Stimulated activated CD4-positive, alpha-beta T cell treated with anti-CD3 and anti-CD28 coated beads, Interleukin-15, amount 100 ng/mL, for 48 hours (primary cell): ENCODE measurements at regions not wholly inside any gene's neighbourhood (a gene's known extent, or its start where the extent isn't known, plus 50 kb on each side); places are given as distances from the start of the nearest gene placed in this dataset.

Source experiments
- DNase-seq, 2 donors: peaks; one replicate each; pipeline ENCODE4 v3.0.0-alpha.2; 2020; ENCODE audit warnings: low read depth in 2 of 2

DNA sequence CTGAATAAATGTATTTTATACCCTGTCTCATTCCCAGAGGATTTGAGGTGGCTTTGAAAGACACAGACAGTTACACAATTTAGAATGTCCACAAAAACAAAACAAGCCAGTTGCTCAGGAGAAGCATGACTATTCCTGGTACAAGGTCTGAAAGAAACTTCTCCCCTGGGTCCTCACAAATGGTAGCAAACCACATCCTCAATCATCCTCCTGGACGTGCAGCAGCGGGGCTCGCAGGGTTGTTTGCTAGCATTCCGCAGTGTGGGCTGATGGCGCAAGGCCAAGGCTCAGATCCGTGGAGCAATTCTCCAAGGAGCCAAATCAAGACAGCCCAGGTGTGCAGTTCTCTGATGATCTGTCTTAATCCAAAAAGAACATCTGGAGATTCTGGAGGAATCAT is 210.3 kb downstream of the ACTL7B start:
- no peak for DNase-seq

DNA sequence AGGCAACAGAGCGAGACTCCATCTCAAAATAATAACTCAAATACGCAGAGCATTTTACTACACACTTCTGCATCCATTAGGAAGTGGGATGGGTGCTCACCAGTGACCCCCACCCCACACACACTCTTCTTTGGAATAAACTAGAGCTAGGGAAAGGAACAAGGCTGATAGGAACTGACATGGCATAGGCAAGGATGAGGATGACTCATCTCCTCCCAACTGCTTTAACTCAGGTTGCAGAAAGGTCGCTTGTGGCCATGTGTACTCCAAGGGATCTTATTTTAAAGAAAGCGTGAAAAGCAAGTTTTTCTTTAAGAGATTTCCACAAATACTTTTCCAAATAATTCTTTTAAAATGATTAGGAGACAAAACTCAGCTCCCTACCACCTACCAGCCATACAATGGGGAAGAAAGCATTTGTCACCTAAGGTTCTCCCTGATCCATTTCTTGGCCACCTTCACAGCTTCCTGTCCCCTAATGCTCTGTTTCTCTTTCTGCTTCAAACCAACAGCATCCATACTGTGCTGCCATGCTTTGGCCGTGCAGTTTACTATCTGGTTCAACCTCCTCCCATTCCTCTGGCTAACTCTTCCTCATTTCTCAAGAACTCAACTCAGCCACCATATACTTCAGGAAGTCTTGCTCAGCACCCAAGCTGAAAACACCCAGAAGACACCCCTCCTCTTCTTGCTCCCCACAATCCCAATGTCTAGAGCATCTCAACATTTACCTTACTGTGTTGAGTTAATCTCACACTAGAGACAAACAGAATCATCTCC is 211.9 kb downstream of the ACTL7B start:
- DNase-seq: no peak

DNA sequence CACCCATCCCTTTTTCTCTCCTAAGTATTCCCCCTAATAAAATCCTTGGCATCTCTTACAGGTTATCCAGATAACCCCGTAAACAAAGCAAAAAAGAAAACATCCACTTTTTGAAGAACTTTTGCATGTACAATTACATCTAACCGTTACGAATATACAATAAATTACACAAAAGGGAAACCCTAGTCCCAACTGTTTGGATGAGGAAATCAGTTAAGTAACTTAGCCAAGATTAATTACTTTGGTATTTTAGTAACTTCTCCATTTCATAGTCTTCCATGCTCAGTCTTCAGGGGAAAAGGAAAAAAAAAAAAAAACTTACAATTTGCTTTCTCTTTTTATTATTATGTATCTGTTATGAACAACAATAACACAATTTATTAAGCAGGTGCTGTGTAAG is 212.9 kb downstream of the ACTL7B start:
- DNase-seq: no peak

DNA sequence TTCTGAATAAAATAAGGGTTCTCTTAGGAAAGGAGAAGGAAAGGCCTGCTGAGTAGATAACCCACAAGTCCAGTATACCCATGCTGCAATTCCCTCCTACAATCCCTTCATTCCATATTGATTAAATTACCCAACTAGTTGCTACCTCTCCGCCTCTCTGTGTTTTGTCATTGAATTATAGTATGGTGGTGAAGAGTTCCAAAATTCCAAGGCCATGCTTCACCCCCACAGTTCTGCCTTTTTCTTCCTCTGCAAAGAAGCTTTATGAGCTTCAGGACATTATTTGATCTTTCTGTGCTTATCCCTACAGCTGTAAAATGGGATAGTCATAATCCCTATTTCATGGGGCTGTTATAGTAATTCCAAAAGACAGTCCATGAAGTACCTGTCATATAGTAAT is 215.6 kb downstream of the ACTL7B start:
- DNase-seq: no peak

DNA sequence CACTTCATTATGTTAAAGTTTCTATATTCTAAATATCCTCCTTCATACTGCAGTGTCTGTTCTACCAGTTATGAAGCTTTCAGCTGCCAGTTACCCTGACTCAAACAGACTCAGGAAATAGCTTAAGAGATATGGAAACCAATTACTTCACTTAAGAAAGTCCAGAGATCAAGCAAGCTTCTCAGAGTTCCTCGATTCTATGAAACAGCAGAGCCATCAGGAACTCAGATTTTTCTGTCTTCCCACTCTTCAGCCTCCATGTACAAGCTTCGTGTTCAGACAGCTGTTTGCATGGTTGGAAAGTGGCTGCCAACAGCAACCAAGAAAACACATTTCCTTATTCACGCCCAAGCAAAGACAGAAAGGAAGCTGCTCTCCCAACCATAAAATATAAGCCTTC is 216.1 kb downstream of the ACTL7B start:
- DNase-seq: no peak

DNA sequence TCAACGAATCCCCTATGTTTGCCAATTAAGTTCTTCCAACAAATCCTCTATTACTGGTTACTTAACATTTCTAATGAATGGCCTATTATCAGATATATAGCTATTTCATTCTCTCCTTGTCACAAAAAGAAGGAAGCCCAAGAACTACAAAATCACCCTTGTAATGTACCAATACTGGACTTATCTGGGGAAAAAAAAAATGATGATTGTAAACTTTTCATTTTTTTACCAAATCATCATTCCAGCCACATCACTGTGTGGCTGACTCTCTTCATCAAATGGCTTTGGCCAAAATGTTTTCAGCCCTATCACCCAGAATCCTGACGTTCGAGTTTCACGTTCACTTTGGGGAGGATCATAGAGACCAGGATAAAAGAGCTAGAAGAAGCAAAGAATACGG is 216.7 kb downstream of the ACTL7B start:
- no peak for DNase-seq

DNA sequence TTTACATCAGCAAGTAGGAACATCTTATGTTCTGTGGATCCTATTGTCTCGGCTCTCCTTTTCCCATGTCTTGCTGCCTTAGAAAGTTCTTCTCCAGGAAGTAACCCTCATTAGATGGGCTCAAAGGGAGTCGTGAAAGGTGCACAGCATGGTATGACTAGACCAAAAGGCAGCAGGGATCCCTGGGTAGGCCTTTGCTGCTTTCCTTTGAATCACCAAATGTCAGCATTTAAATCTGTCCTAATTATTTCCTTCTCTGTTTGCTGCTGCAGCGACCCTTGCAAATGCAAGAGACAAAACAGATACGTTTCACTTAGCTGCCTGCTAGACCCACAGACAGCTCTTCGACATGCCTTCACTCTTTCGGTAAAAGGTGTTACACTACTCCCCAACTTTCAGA is 218.4 kb downstream of the ACTL7B start:
- DNase-seq: no peak

DNA sequence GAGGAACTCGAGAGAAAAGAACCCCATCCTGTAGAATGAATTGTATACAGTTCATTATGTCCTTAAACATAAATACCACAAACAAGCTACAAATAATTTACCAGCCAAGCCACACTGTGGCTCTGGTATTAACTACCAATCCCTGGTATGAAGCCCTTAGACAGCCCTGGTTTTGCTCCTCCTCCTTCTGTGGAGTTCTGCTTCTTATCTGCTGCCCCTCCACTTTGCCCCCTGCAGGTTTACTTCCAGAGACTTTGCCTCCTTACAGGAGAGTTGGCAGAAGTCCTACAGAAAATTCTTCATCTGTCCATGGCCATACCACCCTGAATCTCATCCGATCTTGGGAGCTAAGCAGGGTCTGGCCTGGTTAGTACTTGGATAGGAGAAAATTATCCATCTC is 219.8 kb downstream of the ACTL7B start:
- DNase-seq: no peak

DNA sequence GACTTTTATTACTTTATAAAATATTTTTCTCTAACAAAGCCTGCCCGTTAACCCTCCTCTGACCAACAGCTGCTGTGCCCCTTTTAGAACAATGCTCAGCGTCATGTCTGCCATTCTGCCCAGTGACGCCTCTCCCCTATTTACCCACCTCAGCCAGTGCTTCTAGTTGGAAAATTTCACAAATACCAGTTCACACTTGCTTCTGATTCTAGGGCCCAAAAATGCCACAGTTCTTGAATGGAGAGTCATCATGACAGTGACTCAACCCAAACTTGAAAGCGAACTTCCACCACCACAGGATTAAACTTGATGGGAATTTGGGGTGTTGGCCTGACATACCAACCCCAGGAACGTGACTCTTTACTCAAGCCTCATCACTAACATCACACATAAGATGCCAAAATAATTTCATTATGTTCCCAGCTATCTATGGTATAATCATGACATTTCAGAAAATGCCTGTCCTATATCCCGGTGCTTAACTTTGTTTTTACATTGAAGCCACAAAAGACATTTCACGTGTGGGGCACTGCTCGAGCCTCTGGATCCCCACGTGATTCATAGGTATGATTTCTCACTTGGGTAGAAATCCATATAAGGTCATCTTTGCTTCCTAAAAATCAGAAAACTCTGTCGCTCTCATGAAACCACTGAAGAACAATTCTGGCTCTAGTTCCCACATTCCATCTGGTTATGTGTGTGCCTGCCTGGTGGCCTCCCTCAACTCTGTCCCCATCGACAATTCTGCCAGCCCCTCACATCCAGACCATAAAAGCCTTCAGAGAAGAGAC is 220.9 kb downstream of the ACTL7B start:
- no peak for DNase-seq

DNA sequence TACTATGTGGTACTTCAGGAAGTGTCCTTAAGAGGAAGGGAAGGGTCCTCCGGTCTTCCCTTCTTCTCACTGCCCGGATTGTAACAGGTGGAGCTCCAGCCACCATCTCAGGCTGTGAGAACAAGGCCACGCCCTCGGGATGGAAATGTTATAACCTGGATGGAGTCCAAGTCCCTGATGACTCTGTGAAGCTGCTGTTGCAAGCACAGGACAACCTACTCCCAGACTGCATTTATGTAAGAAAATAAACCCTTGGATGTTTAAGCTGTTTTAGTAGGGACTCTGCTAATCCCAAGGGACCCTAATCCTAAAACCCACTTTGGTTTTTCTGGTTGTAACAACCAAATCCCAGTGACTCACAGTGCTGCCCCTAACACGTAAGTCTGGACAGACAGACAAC is 221.6 kb downstream of the ACTL7B start:
- DNase-seq: no peak

DNA sequence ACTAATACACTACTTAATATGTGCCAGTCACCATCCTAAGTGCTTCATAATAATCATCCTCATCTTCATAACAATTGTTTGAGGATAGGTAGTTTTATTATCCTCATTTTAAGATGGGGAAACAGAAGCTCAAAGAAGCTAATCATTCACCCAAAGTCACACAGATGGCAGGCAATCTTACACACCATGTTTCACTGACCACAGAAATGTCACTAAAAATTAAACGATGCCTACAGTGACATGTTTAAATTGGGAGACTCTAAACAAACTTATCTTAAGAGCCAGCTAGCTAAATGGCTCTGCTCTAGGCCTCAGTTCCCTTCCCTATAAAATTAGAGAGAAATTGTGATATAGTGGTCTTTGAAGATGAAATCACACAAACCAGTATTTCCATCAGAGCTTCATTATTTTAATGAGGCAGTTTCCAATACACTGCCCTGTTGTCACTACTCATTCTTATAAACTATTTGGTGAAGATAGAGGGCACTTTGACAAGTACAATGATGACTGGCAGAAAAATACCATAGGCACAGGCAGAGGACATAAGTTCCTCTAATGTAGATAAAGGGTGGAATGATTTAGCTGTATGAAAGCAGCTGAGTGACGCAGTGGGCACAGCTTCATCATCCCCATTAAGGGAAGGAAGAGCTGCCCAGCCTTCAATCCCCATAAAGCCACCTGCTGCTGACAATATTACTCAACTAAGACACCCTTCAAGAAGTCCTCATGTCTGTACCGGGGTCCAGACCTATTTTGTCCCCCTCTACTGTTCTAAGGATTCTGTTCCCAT is 224.1 kb downstream of the ACTL7B start:
- no peak for DNase-seq

DNA sequence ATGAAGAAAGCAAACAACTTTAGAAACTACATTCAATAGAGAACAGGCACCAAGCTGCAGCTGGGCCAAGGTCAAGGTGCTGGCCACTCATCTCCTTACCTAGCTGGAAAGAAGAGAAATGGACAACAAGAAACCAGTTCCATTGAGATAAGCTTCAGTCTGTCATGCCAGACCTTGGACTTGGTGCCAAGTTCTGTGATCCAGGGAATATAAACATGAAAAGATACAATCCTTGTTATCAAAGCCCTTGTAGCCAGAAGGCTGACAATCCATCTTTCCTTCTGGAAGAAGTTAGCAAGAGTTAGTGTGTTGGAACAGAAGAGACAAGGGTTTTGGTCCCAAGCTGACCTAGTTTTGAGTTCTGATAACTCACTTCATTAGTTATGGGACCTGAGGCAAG is 227.5 kb downstream of the ACTL7B start:
- DNase-seq: no peak

DNA sequence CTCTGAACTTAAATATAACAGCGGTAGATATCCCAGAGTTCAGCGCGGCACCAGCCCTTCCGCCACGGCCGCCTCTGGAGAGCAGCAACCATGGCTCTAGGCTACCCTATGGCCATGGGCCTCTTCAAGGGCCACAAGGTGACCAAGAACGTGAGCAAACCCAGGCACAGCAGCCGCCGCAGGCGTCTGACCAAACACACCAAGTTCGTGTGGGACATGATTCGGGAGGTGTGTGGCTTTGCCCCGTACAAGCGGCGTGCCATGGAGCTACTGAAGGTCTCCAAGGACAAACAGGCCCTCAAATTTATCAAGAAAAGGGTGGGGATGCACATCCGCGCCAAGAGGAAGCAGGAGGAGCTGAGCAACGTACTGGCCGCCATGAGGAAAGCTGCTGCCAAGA is 229.0 kb downstream of the ACTL7B start:
- DNase-seq: no peak

DNA sequence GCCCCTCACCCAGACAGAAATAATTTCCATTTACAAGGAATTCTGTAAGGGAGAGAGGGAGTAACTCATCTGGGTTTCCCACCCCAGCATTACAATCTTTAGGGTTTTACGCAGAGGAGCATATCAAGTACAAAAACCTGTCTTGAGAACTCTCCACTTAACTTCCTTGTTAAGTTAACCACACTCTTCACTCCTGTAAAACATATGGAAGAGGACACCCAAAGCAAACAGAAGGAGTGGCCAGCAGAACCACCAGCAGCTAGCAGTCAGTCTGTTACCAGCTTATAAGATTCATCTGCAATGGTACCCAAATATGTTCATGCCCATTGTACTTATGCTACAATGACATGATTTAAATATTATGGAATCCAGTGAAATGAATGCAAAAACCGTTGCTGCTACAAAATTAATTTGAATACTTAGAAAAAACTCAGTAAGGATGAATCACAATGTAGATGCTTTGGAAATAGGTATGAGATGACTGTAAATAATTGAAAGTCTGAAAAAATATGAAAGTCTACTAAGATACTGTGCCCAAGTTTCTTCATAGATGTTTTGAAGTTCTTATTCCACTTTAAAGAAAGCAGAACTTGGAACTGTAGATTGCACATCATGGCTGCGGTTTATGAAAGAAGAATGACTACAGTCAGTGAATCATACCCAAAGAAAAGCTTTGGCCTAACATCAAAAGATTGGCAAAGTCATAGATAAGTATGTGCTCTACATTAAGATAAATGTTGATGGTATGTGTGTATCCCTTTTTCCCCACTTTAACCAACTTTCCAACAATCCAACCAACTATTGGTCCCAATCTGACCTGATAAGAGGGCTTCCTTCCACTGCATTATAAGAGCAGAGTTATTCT is 233.6 kb downstream of the ACTL7B start:
- DNase-seq: no peak

DNA sequence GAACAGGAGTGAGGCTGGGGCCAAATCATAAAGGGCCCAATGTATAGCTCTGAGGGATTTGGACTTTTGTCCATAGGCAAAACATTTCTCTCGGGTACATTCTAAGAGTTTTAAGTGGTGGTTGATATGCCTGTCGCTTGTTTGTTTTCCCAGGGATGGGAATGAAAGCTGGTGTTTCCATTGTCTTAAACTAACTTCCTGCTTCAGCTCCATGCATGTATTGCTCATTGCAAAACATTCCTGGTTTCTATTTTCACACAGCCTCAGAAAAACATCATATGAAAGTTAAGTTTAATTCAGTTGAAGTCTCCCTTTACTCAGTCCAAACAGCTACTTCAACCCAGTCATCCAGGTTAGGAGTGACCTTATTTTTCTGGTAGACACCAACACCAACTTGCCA is 235.0 kb downstream of the ACTL7B start:
- DNase-seq: no peak

DNA sequence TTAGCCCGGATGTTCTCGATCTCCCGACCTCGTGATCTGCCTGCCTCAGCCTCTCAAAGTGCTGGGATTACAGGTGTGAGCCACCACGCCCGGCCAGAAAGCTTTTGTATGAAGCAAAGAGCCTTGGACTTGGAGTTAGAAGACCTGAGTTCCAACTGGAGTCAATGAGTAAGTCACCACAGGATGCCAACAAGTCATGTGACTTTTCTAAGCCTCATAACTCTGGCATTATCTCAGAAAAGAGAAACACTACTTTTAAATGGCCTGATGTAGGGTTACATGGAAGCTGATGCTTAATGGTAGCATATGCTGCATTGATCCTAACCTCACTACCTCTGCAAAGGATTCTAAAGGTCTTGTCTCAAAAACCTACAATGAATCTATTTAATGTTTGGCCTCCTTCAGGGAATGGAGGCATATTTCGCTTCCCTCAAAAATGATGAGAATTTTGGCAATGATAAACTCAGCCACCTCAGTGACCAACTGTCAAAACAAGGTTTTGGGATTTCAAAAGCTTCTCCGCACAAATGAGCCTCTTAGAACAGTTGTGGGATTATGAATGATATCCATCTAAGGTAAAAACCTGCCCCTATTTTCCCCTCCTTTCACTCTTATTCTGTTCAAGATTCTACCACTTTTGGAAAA is 236.8 kb downstream of the ACTL7B start:
- no peak for DNase-seq

DNA sequence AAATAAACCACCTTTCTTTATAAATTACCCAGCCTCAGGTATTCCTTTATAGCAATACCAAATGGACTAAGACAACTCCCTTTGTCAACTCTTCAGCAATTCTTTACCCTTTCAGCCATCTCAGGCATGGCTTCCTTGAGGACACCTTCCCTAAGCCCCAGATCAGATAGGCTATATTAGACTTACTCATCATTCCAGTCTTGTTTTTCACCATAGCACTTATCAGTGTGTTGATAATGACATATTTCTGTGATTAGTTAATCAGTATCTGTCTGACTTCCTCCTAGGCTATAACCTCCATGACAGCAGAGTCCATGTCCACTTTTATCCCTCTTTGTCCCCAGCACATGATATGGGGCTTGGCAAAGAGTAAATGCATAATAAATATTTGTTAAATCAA is 238.1 kb downstream of the ACTL7B start:
- DNase-seq: no peak

DNA sequence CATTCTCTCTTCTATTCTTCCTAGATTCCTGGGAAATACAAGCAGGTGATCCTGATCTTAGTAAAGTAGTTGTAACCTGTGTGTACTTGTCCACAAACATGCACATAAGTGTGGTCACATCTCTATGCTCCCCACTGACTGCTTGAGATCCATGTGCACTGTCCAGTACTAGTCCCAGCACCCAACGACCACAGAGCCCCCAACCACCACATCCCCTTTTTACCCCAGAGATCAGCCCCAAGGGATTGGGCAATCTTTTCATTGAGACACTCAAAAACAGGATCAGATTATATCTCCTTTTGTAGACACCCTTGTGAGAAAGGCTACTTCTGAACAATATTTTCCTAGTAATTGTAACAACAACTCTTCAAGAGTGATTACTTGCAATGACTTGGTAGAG is 240.6 kb downstream of the ACTL7B start:
- DNase-seq: no peak

DNA sequence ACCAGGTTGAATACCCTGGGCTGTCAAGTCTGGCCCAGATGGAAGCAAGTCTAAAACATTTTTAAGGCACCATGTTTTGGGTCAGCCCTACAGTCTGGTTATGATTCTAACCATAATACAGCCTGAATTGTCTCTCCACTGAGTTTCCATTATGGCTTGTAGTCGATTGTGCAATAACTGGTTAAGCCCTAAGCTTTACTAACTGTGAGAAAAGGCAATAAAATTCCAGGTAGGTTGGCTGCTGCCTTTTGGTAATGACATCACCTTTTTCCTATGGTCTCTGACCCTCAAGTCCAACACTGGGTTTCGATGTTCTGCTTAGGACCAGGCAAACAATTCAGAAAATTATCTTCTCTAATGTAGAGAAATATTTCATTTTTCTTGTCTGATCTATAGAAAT is 243.3 kb downstream of the ACTL7B start:
- no peak for DNase-seq

DNA sequence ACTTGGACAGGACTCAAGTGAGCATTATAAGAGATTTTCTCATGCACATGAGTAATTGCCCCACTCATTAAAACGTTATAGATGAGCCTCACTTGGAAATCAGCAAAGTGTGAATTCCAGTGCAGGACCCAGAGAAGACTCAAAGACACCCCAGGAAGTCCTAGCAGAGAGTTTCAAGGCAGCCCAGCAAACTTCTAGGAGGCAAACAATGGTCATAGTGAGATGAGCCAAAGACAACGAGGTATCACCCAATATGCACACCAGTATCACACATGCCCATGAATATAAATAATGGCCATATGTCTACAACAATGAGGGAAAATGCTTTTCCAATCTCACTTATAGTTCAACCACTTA is 245.9 kb downstream of the ACTL7B start:
- DNase-seq: no peak

DNA sequence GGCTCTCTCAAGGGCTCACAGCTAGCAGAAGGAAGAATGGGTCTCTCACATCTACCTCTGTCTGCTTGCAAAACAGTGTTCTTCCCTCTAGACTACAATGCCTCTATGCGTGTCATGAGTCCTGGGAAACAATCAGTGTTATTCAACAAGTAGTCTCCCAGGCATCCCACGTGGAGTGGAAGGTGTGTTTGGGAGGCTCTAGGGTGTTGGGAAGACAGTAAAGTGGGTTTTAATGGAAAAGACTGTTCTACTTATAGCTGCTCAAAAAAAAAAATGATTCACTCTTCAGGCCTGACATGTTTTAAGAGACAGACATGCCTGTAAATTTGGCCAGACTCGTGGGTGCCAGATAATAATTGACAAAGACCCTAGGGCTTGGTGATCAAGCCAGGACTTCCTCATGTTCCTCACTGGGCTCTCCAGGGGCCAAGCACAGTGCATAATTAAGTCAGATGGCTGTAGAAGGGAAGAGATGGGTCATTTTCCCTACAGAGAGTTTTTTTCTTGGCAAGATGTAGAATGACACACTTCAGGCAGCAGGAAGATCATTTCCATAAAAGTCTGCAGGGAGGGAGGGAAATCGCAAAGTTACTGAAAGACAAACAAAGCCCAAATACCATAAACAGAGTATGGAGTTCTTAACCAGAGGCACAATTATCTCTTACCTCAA is 246.4 kb downstream of the ACTL7B start:
- DNase-seq: no peak
